IMR-90 (cell line): ENCODE measurements at regions not wholly inside any gene's neighbourhood (a gene's known extent, or its start where the extent isn't known, plus 50 kb on each side); places are given as distances from the start of the nearest gene placed in this dataset.
A peak's percentile ranks its signal among the peaks of the same experiment; 100 is the strongest.

Experiments
- ATAC-seq: fragments of 200-7000 bp; cut with Tn5 transposase; 2 replicates; pipeline ENCODE4 v1.9.1; 2020; ENCODE audit warnings: low read depth, mild to moderate bottlenecking, moderate library complexity
- BruUV-seq: library from RNA; stranded (reverse); fragments of 400-500 nt; replicated peaks from 2 replicates; lab custom pipeline; 2021; lab: Mats Ljungman, UMichigan
- CTCF ChIA-PET: fragments of 300-600 bp; formaldehyde crosslinking; extraction: SDS; loops from one replicate; lab custom pipeline; 2021; ENCODE audit warnings: antibody characterized with exemption; lab: Yijun Ruan, JAX
- POLR2A ChIA-PET: fragments of 300-600 bp; sonication (Branson Sonifier 250); formaldehyde crosslinking; loops from one replicate; lab custom pipeline; 2022; ENCODE audit warnings: antibody characterized with exemption; ENCODE audit not compliant: unreplicated experiment; lab: Charles Lee
- DNase-seq: peaks from one replicate; pipeline ENCODE4 v3.0.0; 2013
- H2AFZ ChIP-seq: replicated peaks from 2 replicates; pipeline ENCODE3; 2013; ENCODE audit warnings: low read length, mild to moderate bottlenecking; ENCODE audit not compliant: poor library complexity
- H2AK5ac ChIP-seq: 2 replicates; pipeline ENCODE4 v1.6.1; 2013; ENCODE audit warnings: low read depth, low read length, inconsistent platforms
- H2AK9ac ChIP-seq: replicated peaks from 2 replicates; pipeline ENCODE3; 2013; ENCODE audit warnings: mild to moderate bottlenecking, low read depth, low read length, moderate library complexity; ENCODE audit not compliant: poor library complexity
- H2BK120ac ChIP-seq: 2 replicates; pipeline ENCODE4 v1.6.1; 2013; ENCODE audit warnings: low read depth, low read length, inconsistent platforms
- H2BK15ac ChIP-seq: 3 replicates; pipeline ENCODE4 v1.6.1; 2013; ENCODE audit warnings: low read depth, low read length, inconsistent platforms
- H2BK20ac ChIP-seq: 2 replicates; pipeline ENCODE4 v1.6.1; 2013; ENCODE audit warnings: low read depth, mild to moderate bottlenecking, inconsistent platforms, low read length, moderate library complexity
- H2BK5ac ChIP-seq: 2 replicates; pipeline ENCODE4 v1.6.1; 2013; ENCODE audit warnings: mild to moderate bottlenecking, low read depth, low read length, inconsistent platforms; ENCODE audit not compliant: poor library complexity, severe bottlenecking
- H3K14ac ChIP-seq: replicated peaks from 2 replicates; pipeline ENCODE4 v1.6.1; 2013; ENCODE audit warnings: low read depth, low read length, inconsistent platforms
- H3K18ac ChIP-seq: 2 replicates; pipeline ENCODE4 v1.6.1; 2013; ENCODE audit warnings: low read depth, low read length, control low read depth
- H3K23ac ChIP-seq: 2 replicates; pipeline ENCODE4 v1.6.1; 2013; ENCODE audit warnings: low read depth, low read length, inconsistent platforms
- H3K27ac ChIP-seq: 2 replicates; pipeline ENCODE4 v1.5.1; 2013; ENCODE audit warnings: mild to moderate bottlenecking, control low read depth, low read length; ENCODE audit not compliant: insufficient read depth
- H3K27me3 ChIP-seq: 2 replicates; pipeline ENCODE4 v1.6.1; 2013; ENCODE audit warnings: low read length; ENCODE audit not compliant: control insufficient read depth, insufficient read depth
- H3K36me3 ChIP-seq: 2 replicates; pipeline ENCODE4 v1.6.1; 2013; ENCODE audit warnings: low read length, mixed read lengths; ENCODE audit not compliant: control insufficient read depth, insufficient read depth
- H3K4ac ChIP-seq: 2 replicates; pipeline ENCODE4 v1.6.1; 2013; ENCODE audit warnings: low read depth, low read length, inconsistent platforms
- H3K4me1 ChIP-seq: 2 replicates; pipeline ENCODE4 v1.6.1; 2013; ENCODE audit warnings: low read length, mixed read lengths; ENCODE audit not compliant: control insufficient read depth, insufficient read depth
- H3K4me2 ChIP-seq: 2 replicates; pipeline ENCODE4 v1.6.1; 2013; ENCODE audit warnings: low read depth, mild to moderate bottlenecking, control low read depth, low read length, moderate library complexity
- H3K4me3 ChIP-seq: 2 replicates; pipeline ENCODE4 v1.5.1; 2013; ENCODE audit warnings: low read depth, mild to moderate bottlenecking, control low read depth, low read length, moderate library complexity; ENCODE audit not compliant: insufficient read depth
- H3K56ac ChIP-seq: 2 replicates; pipeline ENCODE4 v1.6.1; 2013; ENCODE audit warnings: low read length, inconsistent platforms; ENCODE audit not compliant: insufficient read depth; ENCODE audit errors: extremely low read depth
- H3K79me1 ChIP-seq, 2 experiments: 2 replicates each; pipeline ENCODE4 v1.6.1; 2013; ENCODE audit warnings: low read length in 2 of 2, inconsistent platforms in 1 of 2, low read depth in 1 of 2
- H3K9ac ChIP-seq: 2 replicates; pipeline ENCODE4 v1.6.1; 2013; ENCODE audit warnings: low read depth, low read length, control low read depth
- H3K9me1 ChIP-seq: 2 replicates; pipeline ENCODE4 v1.6.1; 2013; ENCODE audit warnings: low read length, inconsistent platforms; ENCODE audit not compliant: insufficient read depth
- H3K9me3 ChIP-seq: 2 replicates; pipeline ENCODE4 v1.6.1; 2013; ENCODE audit warnings: low read length; ENCODE audit not compliant: control insufficient read depth, insufficient read depth
- H4K20me1 ChIP-seq: 2 replicates; pipeline ENCODE4 v1.6.1; 2013; ENCODE audit warnings: low read length, inconsistent platforms; ENCODE audit not compliant: insufficient read depth
- H4K5ac ChIP-seq: 2 replicates; pipeline ENCODE4 v1.6.1; 2013; ENCODE audit warnings: mild to moderate bottlenecking, low read depth, low read length, control low read depth
- H4K8ac ChIP-seq, 2 experiments: 2 replicates each; pipeline ENCODE4 v1.6.1; 2013; ENCODE audit warnings: low read depth in 2 of 2, low read length in 2 of 2, control low read depth in 1 of 2, inconsistent platforms in 1 of 2
- H4K91ac ChIP-seq: 2 replicates; pipeline ENCODE4 v1.6.1; 2013; ENCODE audit warnings: low read depth, low read length, inconsistent platforms; ENCODE audit not compliant: insufficient read depth
- CHD1 ChIP-seq: IDR thresholded peaks from 2 replicates; pipeline ENCODE4 v1.6.1; 2012; ENCODE audit warnings: low read depth, low read length, improper control_type of control experiment
- ELK1 ChIP-seq: fragments of 150-350 bp; IDR thresholded peaks from 2 replicates; pipeline ENCODE4 v1.6.1; 2016; ENCODE audit warnings: low read depth, mild to moderate bottlenecking, low read length, moderate library complexity, borderline replicate concordance
- FOS ChIP-seq: fragments of 150-350 bp; IDR thresholded peaks from 2 replicates; pipeline ENCODE4 v1.6.1; 2016; ENCODE audit warnings: low read depth, low read length
- MAFK ChIP-seq: IDR thresholded peaks from 2 replicates; pipeline ENCODE4 v1.6.1; 2012; ENCODE audit warnings: low read depth, low read length, improper control_type of control experiment
- MXI1 ChIP-seq: IDR thresholded peaks from 2 replicates; pipeline ENCODE4 v1.6.1; 2012; ENCODE audit warnings: low read depth, mild to moderate bottlenecking, low read length, moderate library complexity, borderline replicate concordance
- NFE2L2 ChIP-seq: fragments of 150-350 bp; IDR thresholded peaks from 2 replicates; pipeline ENCODE4 v1.6.1; 2016; ENCODE audit warnings: low read depth, mild to moderate bottlenecking, low read length
- RFX5 ChIP-seq: IDR thresholded peaks from 2 replicates; pipeline ENCODE4 v1.8.0; 2012; ENCODE audit warnings: low read depth, mild to moderate bottlenecking, low read length, moderate library complexity
- SMC3 ChIP-seq: fragments of 150-350 bp; IDR thresholded peaks from 2 replicates; pipeline ENCODE4 v1.6.1; 2016; ENCODE audit warnings: low read depth, mild to moderate bottlenecking, antibody characterized with exemption, low read length, moderate library complexity
- USF2 ChIP-seq: fragments of 150-350 bp; IDR thresholded peaks from 2 replicates; pipeline ENCODE4 v1.6.1; 2017; ENCODE audit warnings: mild to moderate bottlenecking, antibody characterized with exemption, low read length, low read depth
- WGBS, 2 experiments: methylation state at CpG; one replicate each; pipeline versions ENCODE4 v1.1.5 to v1.1.7; 2013; ENCODE audit warnings: missing lambda C conversion rate in 2 of 2; ENCODE audit not compliant: insufficient read length in 1 of 2; ENCODE audit errors: extremely low coverage in 2 of 2; 5-methylcytosine and 5-hydroxymethylcytosine counted together
- dilution Hi-C: fragments of 300-500 bp; cut with HindIII; formaldehyde crosslinking; loops from one replicate; pipeline ENCODE4 v1.14.3; 2018; ENCODE audit warnings: low sequenced_read_pairs; ENCODE audit not compliant: unreplicated experiment
- in situ Hi-C: fragments of 300-500 bp; cut with MboI; formaldehyde crosslinking; loops from 3 replicates; pipeline ENCODE4 v1.14.3; 2019; ENCODE audit warnings: low sequenced_read_pairs, inconsistent platforms, mixed read lengths
- intact Hi-C: fragments of 100-400 bp; cut with micrococcal nuclease; formaldehyde crosslinking; loops from 2 replicates; pipeline ENCODE4 v1.10.0; 2022

DNA sequence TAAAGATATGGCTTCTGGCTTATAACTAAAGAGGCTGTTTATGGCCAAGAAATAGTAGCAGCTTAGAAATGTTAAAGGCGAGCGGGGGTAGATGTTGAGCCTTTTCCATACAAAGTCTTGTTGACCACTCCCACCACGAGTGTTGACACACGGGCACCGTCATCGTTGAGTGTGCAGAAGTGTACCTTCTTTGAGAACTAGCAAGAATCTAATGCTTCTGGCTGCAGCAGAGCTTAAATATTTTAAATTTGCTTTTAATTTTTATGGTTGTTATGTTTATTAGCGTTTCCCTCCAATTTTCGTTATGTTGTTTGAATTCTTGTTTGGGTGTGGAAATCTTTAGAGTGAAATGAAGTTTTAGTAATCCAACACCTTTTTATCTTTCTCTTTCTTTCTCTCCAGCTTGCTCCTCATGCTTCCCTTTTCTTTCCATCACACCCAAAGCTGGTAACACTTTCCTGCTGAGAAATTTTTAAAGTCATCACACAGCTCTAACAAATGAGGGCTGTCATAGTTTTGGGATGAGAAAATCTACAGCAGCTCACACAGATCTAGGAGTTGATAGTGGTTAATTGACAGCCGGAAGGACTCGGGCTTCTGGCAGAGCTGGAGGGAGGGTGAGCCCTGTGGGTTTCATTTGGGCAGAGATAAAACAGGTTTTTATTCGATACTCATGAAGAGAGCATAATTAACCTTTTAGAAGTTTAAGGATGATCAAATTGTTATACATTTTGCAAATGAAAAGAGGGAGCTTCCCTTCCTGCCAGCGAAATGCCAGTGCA, 120.1 kb upstream of the ZNF608 start:
- Histone ChIP-seq H2BK5ac (no peak overlapping the region), H3K27ac (no peak overlapping the region; the same call in 1 of the 2 replicates), H2BK120ac (no peak overlapping the region), H3K9me1 (no peaks in the 10 kb centered on the region), H2AFZ (no peak overlapping the region), H4K91ac (no peak overlapping the region), H3K9me3 (peaks cover 3% of the 10 kb centered on the region; the same call in 1 of the 2 replicates), H3K4ac (no peak overlapping the region), H3K4me3 (no peak overlapping the region), H3K9ac (no peak overlapping the region), H4K8ac (no peak overlapping the region), H3K4me1 (peaks cover 4% of the 10 kb centered on the region), H3K18ac (peak overlapping the region; percentile 61; the same call in 1 of the 2 replicates), H3K79me1 (no peaks in the 10 kb centered on the region), H3K56ac (no peak overlapping the region), H2BK20ac (peak overlapping the region; percentile 16; the same call in 1 of the 2 replicates), H3K36me3 (no peaks in the 10 kb centered on the region), H2AK9ac (no peak overlapping the region), H2BK15ac (0 out of 3 replicates have a peak overlapping the region, but pooled peaks have one; percentile 1), H3K27me3 (no peaks in the 10 kb centered on the region), H3K4me2 (no peak overlapping the region), H3K14ac (no peak overlapping the region), H2AK5ac (no peak overlapping the region), H4K20me1 (no peaks in the 10 kb centered on the region), H3K23ac (no peak overlapping the region), H4K5ac (no peak overlapping the region)
- BruUV-seq: no TSS peak
- dilution Hi-C loops (no loop called here), intact Hi-C loops (no loop called here), in situ Hi-C loops (no loop called here)
- CTCF ChIA-PET: interaction anchor here (0.6 to 0.7 kb wide), 2 partner anchors 193 to 1195 kb away, joined by 3 read pairs; no protein-coding TSS in a partner anchor
- POLR2A ChIA-PET: no interaction called here
- DNase-seq (no peak), ATAC-seq (no peak)
- TF ChIP-seq MAFK (no peak), FOS (no peak), MXI1 (no peak), RFX5 (no peak), SMC3 (no peak), USF2 (no peak), CHD1 (no peak), ELK1 (no peak), NFE2L2 (no peak)
- WGBS, 2 experiments: 67% methylated on average over 1 of the region's 12 CpGs; no CpG with 5 or more reads in 1 of the 2 experiments
